ENCODE measurements at regions not wholly inside any gene's neighbourhood (a gene's known extent, or its start where the extent isn't known, plus 50 kb on each side); places are given as distances from the start of the nearest gene placed in this dataset.

GRCh38 chr12:92370828-92371227, 225.2 kb upstream of the BTG1 start:
- TF ChIP-seq EZH2 (IDR thresholded peaks at IDR 0.05) (no peak), POLR2AphosphoS5 (IDR thresholded peaks at IDR 0.05; ENCODE audit: borderline replicate concordance, low read depth, low read length) (no peak)
